GM18519 (cell line): ENCODE measurements at regions not wholly inside any gene's neighbourhood (a gene's known extent, or its start where the extent isn't known, plus 50 kb on each side); places are given as distances from the start of the nearest gene placed in this dataset.
A peak's percentile ranks its signal among the peaks of the same experiment; 100 is the strongest.
"Not testable (repeated sequence)": the region's sequence is repeated elsewhere in the genome, so short reads cannot be mapped to it uniquely, and the experiment has no call there.

Experiments used
- ATAC-seq: cut with Tn5 transposase; IDR thresholded peaks from one replicate; pipeline ENCODE4 v1.9.1; 2021; ENCODE audit warnings: mild to moderate bottlenecking, moderate library complexity; ENCODE audit not compliant: unreplicated experiment, low FRiP score

DNA sequence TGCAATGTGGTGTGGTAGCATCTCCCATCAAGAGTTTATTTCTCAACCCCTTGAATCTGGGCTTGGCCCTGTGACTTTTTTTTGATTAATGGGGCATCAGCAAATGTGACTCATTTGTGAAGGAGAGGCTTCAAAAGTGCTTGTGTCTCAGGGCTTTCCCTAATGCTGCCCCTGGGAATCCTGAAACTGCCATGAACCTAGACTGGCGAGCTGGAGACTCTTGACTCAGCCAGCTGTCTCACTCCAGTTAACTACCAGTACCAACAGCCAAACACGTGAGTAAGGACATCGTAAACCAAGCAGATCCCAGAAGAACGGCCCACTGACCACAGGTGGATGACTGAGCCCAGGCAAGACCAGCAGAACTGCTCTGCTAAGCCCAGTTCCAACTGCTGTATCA is 72.8 kb upstream of the ADTRP start:
- ATAC-seq, result no peak

DNA sequence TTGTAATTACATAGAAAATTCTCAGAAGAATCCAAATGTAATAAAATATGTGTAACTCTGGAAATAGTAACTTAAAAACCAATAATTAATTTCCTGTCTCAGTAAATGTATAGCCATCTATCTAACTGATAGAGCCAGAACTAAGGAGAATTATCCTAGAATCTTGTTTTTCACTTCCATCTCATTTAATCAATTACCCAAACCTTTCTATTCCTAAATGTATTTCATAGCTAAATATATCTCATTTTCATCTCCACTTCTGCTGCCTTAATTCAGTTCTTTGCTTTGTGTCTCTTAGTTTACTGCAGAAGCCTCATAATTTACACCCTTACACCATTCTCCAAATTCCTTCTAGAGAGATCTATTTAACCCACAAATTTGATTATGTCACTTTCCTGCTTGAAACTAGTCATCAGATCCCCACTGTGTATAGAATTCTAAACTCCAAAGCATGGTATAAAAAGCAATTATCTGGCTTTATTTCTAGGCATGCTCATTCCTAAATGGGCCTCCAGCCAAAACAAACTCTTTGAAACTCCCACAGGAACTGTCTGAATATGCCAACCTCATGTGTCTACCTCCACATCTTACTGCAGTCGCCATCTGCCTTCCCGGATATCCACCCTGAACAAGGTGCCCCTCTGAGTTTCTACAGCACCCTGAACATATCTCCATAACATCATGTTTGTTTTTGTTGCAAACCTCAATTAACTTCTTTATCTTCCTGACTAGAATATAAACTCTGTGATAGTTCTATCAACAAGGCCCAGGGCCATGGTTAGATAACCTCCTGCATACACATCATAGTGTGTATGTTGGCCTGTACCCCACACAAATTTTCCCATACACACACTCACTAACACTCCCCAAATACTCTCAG is 70.5 kb upstream of the ADTRP start:
- ATAC-seq, result no peak

DNA sequence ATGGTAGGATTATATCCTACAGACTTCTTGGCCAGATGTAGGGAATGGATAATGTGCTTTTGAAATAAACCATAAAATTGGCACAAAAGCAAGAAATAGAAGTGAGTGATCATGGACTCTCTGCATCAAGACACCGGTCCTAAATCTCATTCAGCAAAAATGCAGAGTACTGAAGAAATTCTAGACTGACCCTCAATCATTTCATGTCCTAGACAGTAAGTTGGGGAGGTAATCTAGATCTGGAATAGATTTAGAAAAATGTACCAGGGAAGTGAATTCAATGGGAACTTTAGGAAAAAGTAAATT is 69.7 kb upstream of the ADTRP start:
- ATAC-seq, result no peak

DNA sequence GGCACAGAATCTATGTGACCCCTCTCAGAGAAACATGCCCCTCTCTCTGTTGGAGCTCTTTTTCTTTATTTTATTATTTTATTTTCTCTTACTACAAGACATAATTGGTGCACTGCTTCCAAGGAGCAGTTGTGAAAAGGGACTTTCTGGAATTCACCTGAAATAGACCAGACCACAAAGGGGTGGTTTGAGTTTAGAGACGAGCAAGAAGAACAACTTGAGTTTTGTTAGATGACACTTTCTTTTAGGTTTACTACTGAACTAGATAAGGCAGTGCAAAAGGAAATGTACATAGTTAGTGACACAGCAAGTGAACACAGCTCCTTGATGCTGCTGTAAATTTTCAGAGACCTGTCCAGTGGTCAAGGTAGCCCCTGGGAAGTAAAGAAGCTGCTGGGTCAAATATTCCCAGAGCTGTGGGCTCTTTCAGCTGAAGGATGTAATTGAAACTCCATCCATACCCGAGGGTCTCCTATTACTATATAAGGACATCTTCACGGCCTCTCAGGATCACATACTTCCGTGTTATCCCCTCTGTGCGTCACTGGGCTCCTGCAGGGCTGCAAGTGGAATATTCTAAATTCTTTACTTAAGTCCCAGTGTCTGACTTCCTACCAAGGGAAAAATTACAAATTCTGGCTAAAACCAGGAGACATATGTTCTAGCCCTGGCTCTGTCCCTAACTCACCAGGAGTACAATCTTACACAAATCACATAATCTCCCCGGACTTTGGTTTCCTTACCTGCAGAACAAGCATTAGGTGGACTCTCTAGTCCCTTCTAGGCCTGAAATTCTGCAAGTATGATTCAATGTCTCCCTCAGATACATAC is 69.1 kb upstream of the ADTRP start:
- no peak for ATAC-seq

DNA sequence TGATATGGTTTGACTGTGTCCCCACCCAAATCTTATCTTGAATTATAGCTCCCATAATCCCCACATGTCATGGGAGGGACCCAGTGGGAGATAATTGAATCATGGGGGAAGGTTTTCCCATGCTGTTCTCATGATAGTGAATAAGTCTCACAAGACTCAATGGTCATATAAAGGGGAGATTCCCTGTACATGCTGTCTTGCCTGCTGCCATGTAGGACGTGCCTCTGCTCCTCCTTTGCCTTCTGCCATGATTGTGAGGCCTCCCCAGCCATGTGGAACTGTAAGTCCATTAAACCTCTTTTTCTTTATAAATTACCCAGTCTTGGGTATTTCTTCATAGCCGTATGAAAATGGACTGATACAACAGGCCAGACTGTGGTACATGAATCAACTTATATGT is 68.5 kb upstream of the ADTRP start:
- not testable (repeated sequence) for ATAC-seq

DNA sequence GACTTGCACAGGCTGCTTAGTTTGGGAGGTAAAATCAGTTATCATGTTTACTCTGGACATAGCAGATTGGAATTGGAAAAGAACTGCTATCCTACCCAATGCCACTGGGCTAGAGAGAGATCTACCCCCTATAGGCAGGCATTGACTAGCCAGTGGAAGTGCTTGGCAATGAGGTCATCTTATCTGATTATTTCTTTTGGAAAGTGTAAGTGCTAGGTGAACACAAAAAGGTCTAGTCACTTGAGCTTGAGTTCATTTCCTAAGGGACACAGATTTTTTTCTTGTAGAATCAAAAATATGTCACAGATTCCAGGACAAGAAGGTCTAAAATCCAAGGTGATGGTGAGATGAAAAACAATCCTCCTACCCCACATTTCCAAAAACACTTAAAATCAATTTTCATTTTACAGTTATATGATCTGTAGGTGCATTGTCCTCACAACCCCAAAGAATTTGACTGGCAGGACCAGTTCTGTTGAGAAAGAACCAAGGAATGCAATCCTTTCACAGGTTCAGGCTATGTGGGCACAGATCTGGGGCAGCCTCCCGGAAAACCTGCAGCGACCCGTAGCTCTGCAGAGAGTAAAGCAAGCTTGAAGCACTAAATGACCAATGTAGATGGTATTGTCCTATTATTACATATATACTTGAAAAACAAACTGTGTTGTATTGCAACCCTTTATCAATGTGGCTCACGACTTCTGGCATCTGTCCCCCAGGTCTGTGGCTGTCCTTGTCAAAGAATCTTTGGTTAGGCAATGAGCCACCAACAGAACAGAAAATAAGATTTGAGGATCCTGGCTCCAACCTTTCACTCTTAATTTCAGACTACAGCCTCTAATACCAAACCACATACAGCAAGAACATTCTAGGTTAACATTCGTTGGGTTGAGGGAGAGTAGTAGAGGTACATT is 67.3 kb upstream of the ADTRP start:
- ATAC-seq, result no peak

DNA sequence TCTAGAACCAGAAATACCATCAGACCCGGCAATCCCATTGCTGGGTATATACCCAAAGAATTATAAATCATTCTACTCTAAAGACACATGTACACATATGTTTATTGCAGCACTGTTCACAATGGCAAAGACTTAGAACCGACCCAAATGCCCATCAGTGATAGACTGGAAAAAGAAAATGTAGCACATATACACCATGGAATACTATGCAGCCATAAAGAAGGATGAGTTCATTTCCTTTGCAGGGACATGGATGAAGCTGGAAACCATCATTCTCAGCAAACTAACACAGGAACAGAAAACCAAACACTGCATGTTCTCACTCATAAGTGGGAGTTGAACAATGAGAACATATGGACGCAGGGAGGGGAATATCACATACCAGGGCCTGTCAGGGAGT is 64.2 kb upstream of the ADTRP start:
- not testable (repeated sequence) for ATAC-seq

DNA sequence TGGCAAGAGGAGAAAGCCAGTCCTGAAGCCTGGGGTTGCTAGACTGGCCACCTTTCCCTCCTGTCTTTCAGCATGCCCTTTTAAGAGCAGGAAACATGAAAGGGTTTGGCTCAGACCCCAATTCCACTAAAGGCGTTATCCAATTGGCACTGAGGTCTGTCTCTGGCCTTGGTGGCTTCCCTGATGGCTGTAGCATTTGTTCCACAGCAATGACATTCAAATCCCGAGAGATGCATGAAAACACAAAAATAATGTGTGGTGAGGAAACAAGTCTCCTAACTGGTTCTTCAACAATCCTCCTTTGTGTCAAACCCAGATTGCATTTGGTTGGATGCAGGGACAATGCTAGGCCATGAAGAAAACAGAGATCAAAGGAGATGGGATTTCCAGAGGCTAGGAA is 56.5 kb upstream of the ADTRP start:
- ATAC-seq, result no peak

DNA sequence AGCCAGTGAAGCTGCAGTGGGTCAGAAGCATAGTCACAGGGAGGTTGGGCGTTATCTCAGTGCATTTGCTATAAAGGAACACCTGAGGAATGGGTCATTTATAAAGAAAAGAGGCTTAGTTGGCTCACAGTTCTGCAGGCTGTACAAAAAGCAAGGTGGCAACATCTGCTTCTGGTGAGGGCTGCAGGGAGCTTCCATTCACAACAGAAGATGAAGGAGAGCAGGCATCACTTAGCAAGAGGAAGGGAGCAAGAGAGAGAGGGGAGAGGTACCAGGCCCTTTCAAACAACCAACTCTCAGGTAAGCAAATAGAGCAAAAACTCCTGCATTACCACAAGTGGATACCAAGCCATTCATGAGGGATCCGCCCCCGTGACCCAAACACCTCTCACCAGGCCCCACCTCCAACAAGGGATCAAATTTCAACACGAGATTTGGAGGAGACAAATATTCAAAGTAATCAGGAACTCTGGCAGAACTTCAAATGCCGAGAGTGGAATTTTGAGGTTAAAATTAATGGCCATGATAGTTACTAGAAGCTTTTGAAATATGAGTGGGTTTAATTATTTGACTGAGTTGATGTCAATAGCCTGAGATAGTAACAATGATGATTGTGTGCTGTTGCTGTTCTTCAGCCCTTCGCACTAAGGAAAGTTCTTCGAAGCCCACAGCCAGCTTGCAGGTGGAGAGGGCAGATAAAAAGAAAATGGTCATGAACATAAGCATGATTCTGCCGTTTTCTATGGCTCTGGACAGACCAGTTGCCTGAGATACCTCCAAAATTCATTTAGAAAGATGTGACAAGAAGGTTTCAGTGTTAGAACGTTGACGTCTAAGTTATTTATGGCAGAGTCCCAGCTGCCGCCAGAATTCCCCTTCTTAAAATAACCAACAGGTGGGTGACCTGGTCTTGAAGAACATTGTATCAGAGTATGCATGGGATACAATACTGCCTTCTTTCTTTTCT is 55.3 kb upstream of the ADTRP start:
- ATAC-seq, result peak; percentile 78

DNA sequence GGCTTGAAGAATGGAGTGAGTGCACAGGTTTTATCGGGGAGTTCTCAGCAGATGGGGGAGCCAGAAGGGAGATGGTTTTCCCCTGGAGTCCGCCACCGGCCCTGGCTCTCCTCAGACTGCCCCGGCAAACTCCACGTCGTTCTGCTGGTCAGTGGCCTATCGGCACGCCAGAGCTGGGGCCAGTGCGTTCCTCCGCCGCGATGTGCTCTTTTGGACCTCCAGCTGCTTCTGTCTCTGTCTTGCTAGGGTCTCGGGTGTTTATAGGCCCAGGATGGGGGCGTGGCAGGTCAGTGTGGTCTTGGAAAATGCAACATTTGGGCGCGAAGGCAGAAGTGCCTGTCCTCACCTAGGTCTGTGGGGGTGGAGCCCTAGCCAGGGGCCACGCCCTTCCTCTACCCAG is 53.0 kb upstream of the ADTRP start:
- no peak for ATAC-seq

DNA sequence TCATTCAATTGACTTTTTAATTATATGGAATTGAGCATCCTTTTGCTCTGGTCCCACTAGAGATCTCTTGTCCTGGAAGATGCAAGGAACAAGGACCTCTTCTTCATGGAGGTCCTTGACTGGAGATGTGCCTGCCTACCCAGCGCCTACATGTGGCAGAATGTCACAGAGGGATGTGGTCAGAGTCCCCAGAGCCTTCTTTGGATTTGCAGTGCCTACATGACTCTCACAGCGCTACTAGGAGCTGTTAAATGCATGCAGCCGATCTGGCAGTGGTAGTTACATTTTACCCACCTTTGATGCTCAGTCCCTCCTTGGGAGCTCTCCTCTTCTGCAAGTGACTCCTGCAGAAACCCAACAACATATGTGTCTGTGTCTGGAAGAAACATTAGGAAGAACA is 51.9 kb upstream of the ADTRP start:
- no peak for ATAC-seq

DNA sequence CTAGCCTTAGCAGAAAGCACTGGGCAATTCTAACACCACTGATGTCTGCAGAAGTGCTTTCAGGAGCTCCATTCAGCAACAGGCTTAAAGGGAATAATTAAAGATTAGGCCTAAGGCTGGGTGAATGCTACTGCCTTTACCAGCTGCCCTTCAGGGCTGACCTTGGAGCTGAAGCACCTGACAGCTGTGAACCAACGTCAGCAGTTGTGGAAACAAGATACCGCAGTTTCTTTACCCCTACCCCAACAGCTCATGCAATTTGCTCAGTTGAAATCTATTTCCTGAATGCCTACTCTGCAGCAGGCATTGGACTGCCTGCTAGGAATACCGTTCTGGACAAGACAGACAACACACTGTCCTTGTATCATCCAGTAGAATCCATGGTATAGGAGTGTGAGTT is 51.5 kb upstream of the ADTRP start:
- ATAC-seq, result no peak

DNA sequence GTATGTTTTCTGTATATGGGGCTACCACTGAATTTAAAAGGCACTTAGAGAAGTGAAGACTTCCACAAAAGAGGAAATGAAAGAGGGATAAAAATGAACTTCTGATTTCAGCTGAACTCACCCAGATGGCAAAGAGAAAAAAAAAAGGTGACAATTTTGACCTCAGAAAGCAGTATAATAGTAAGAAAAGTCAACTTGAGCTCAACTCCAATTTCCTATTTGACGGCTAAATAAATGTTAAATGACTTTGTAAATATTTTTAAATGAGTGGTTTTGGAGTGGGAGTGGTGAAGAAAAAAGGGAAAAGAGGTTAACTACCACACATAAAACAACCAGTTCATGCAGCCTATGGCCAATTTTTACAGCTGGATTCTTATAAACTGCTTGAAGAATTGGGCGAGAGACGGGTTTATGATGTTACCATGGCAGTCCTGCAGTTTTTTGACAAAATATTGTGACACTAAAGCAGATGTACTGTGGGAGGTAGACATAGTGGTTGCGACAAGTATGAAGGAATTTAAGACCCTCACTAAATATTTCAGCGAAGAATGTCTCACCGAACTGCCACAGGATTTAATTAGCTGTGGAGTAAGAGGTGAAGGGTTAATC is 49.8 kb upstream of the ADTRP start:
- ATAC-seq, result no peak
